K562 (cell line): ENCODE measurements at regions not wholly inside any gene's neighbourhood (a gene's known extent, or its start where the extent isn't known, plus 50 kb on each side); places are given as distances from the start of the nearest gene placed in this dataset.

Experiments used
- ATAC-seq: fragments of 200-7000 bp; cut with Tn5 transposase; 3 replicates; pipeline ENCODE4 v1.9.1; 2020; ENCODE audit warnings: moderate library complexity
- BruUV-seq: library from RNA; stranded (reverse); fragments of 400-500 nt; replicated peaks from 2 replicates; lab custom pipeline; 2021; lab: Mats Ljungman, UMichigan
- CTCF ChIA-PET: fragments of 300-600 bp; formaldehyde crosslinking; extraction: SDS; loops from one replicate; lab custom pipeline; 2021; ENCODE audit warnings: low intra/inter-chr PET ratio; lab: Yijun Ruan, JAX
- POLR2A ChIA-PET: fragments of 300-600, 350-650 bp; sonication (Branson Sonifier 250); formaldehyde crosslinking; extraction: SDS; loops from one replicate; lab custom pipeline; 2021; ENCODE audit warnings: antibody characterized with exemption, inconsistent platforms; lab: Yijun Ruan, JAX
- DNase-seq, 4 experiments: peaks; one replicate each; pipeline versions ENCODE4 v3.0.0 to v3.0.0-alpha.2; 2011 to 2018; ENCODE audit warnings: low spot score in 3 of 4, mixed read lengths in 3 of 4; ENCODE audit errors: extremely low read depth in 1 of 4
- FAIRE-seq: peaks from 2 replicates; lab custom pipeline; 2011; peaks lifted over from hg19 to GRCh38; lab: Jason Lieb, UNC
- H2AFZ ChIP-seq: 2 replicates; pipeline ENCODE4 v1.6.0; 2011; ENCODE audit warnings: low read depth, low read length, control low read depth, inconsistent platforms
- H3K27ac ChIP-seq: fragments of 200-600 bp; 3 replicates; pipeline ENCODE4 v1.8.0; 2011; ENCODE audit warnings: low read depth, mild to moderate bottlenecking, control low read depth, inconsistent platforms, low read length, moderate library complexity, mixed read lengths; ENCODE audit errors: extremely low read depth
- H3K27me3 ChIP-seq, 2 experiments: fragments of 300-600 bp in 1 of 2; 2 replicates in 1 of 2; 3 replicates in 1 of 2; pipeline versions ENCODE4 v1.6.0 to v1.8.0; 2011; ENCODE audit warnings: inconsistent platforms in 2 of 2, low read length in 2 of 2, mild to moderate bottlenecking in 1 of 2, mixed read lengths in 1 of 2, moderate library complexity in 1 of 2; ENCODE audit not compliant: control insufficient read depth in 2 of 2, insufficient read depth in 2 of 2
- H3K36me3 ChIP-seq: fragments of 300-600 bp; 3 replicates; pipeline ENCODE4 v1.8.0; 2011; ENCODE audit warnings: mild to moderate bottlenecking, low read length, inconsistent platforms; ENCODE audit not compliant: control insufficient read depth, insufficient read depth
- H3K4me1 ChIP-seq, 2 experiments: fragments of 200-600 bp in 1 of 2; replicated peaks in 1 of 2; 2 replicates in 1 of 2; 3 replicates in 1 of 2; pipeline versions ENCODE4 v1.5.1 to v1.8.0; 2011; ENCODE audit warnings: inconsistent platforms in 2 of 2, low read length in 2 of 2, mild to moderate bottlenecking in 1 of 2, mixed read lengths in 1 of 2, moderate library complexity in 1 of 2; ENCODE audit not compliant: control insufficient read depth in 2 of 2, insufficient read depth in 2 of 2
- H3K4me2 ChIP-seq: 2 replicates; pipeline ENCODE4 v1.6.1; 2011; ENCODE audit warnings: low read length, control low read depth, inconsistent platforms, mixed read lengths; ENCODE audit not compliant: insufficient read depth
- H3K4me3 ChIP-seq: fragments of 200-600 bp; sonication (generic), shearing (Covaris generic); 2 replicates; pipeline ENCODE4 v1.5.1; 2016; ENCODE audit warnings: control low read depth, inconsistent platforms
- H3K79me2 ChIP-seq: fragments of 200-600 bp; 3 replicates; pipeline ENCODE4 v1.8.0; 2011; ENCODE audit warnings: low read length, inconsistent platforms; ENCODE audit not compliant: control insufficient read depth, insufficient read depth
- H3K9ac ChIP-seq, 2 experiments: 2 replicates each; pipeline versions ENCODE4 v1.6.0 to v1.6.1; 2011; ENCODE audit warnings: low read depth in 2 of 2, low read length in 2 of 2, control low read depth in 1 of 2, inconsistent platforms in 1 of 2, mild to moderate bottlenecking in 1 of 2, mixed read lengths in 1 of 2; ENCODE audit not compliant: insufficient read depth in 1 of 2
- H3K9me1 ChIP-seq: one replicate; pipeline ENCODE4 v1.6.0; 2011; ENCODE audit warnings: inconsistent platforms, mild to moderate bottlenecking, low read length, moderate library complexity; ENCODE audit not compliant: control insufficient read depth, insufficient read depth
- H3K9me3 ChIP-seq: replicated peaks from 2 replicates; pipeline ENCODE4 v1.5.1; 2011; ENCODE audit warnings: low read depth, low read length, inconsistent platforms; ENCODE audit not compliant: control insufficient read depth, insufficient read depth
- H4K20me1 ChIP-seq: replicated peaks from 2 replicates; pipeline ENCODE4 v1.6.1; 2011; ENCODE audit warnings: low read length, inconsistent platforms, mixed read lengths; ENCODE audit not compliant: control insufficient read depth, insufficient read depth
- CBX1 ChIP-seq: sonication (generic); IDR thresholded peaks from 2 replicates; pipeline ENCODE4 v1.6.1; 2016; ENCODE audit warnings: antibody characterized with exemption, low read depth, mild to moderate bottlenecking
- HEY1 ChIP-seq: fragments of 250-450 bp; sonication (Bioruptor Pico); IDR thresholded peaks from 2 replicates; pipeline ENCODE4 v1.5.0; 2020; ENCODE audit warnings: mild to moderate bottlenecking, moderate library complexity, borderline replicate concordance
- IRF2 ChIP-seq: sonication (generic); formaldehyde crosslinking; IDR thresholded peaks from 2 replicates; pipeline ENCODE4 v1.8.1; 2022; ENCODE audit warnings: mild to moderate bottlenecking, missing genetic modification reagents
- LCOR ChIP-seq: sonication (generic); formaldehyde crosslinking; IDR thresholded peaks from 2 replicates; pipeline ENCODE4 v1.8.0; 2022; ENCODE audit warnings: mild to moderate bottlenecking, missing genetic modification reagents
- MIER1 ChIP-seq: fragments of 450-650 bp; IDR thresholded peaks from 2 replicates; pipeline ENCODE4 v1.6.1; 2016; ENCODE audit warnings: antibody characterized with exemption, mild to moderate bottlenecking, low read depth
- PHB2 ChIP-seq: fragments of 450-650 bp; IDR thresholded peaks from 2 replicates; pipeline ENCODE4 v1.6.1; 2017; ENCODE audit warnings: low read depth
- POLR2H ChIP-seq: IDR thresholded peaks from 2 replicates; pipeline ENCODE4 v1.6.1; 2016; ENCODE audit warnings: missing genetic modification characterization, low read depth, mild to moderate bottlenecking, control low read depth, missing compliant biosample characterization, moderate library complexity
- POU5F1 ChIP-seq: fragments of 150-350 bp; IDR thresholded peaks from 2 replicates; pipeline ENCODE4 v1.6.1; 2014; ENCODE audit warnings: borderline replicate concordance, low read length, low read depth, mild to moderate bottlenecking; ENCODE audit not compliant: partially characterized antibody
- RAD21 ChIP-seq, 2 experiments: fragments of 250-450 bp in 1 of 2; fragments of 450-650 bp in 1 of 2; sonication (Bioruptor Pico) in 1 of 2; formaldehyde crosslinking in 1 of 2; IDR thresholded peaks in 1 of 2; conservative IDR thresholded peaks in 1 of 2; 2 replicates each; pipeline versions ENCODE4 v1.4.0 to v1.8.0; 2020 to 2022; ENCODE audit warnings: mild to moderate bottlenecking in 2 of 2, moderate library complexity in 1 of 2
- RBBP5 ChIP-seq: fragments of 200-600 bp; sonication (generic); IDR thresholded peaks from 2 replicates; pipeline ENCODE4 v1.6.1; 2012; ENCODE audit warnings: borderline replicate concordance, mild to moderate bottlenecking, low read length, control low read depth, inconsistent platforms; ENCODE audit not compliant: insufficient read depth, poor library complexity, severe bottlenecking
- SRF ChIP-seq, 2 experiments: fragments of 250-450, 450-650 bp in 1 of 2; sonication (Bioruptor Pico) in 1 of 2; sonication (generic) in 1 of 2; formaldehyde crosslinking; IDR thresholded peaks; 2 replicates each; pipeline versions ENCODE4 v1.5.0 to v1.5.1; 2020 to 2022; ENCODE audit warnings: mild to moderate bottlenecking in 1 of 2, missing genetic modification reagents in 1 of 2
- TRIM28 ChIP-seq: fragments of 450-650 bp; IDR thresholded peaks from 2 replicates; pipeline ENCODE4 v1.6.1; 2017
- ZNF398 ChIP-seq: fragments of 250-450 bp; sonication (Bioruptor Pico); IDR thresholded peaks from 2 replicates; pipeline ENCODE4 v1.8.0; 2021; ENCODE audit warnings: moderate library complexity, mild to moderate bottlenecking, inconsistent platforms
- ZNF41 ChIP-seq: fragments of 250-450 bp; sonication (Bioruptor Pico); conservative IDR thresholded peaks from 2 replicates; pipeline ENCODE4 v1.4.0; 2020; ENCODE audit warnings: mild to moderate bottlenecking
- ZNF584 ChIP-seq: fragments of 200-800 bp; sonication (Bioruptor generic); IDR thresholded peaks from 2 replicates; pipeline ENCODE4 v1.6.1; 2016; ENCODE audit warnings: low read depth, mild to moderate bottlenecking, missing genetic modification characterization, missing compliant biosample characterization
- ZNF778 ChIP-seq: fragments of 450-650 bp; formaldehyde crosslinking; IDR thresholded peaks from 2 replicates; pipeline ENCODE4 v1.4.0; 2020; ENCODE audit warnings: mild to moderate bottlenecking, moderate library complexity
- in situ Hi-C: fragments of 300-500 bp; cut with MboI; formaldehyde crosslinking; loops from 4 replicates; pipeline ENCODE4 v1.15.0; 2018; ENCODE audit warnings: inconsistent platforms, mixed read lengths
- intact Hi-C: fragments of 100-400 bp; cut with micrococcal nuclease; formaldehyde crosslinking; loops from 2 replicates; pipeline ENCODE4 v1.14.2; 2022
- TF ChIP-seq, protein P1 (sequence below): fragments of 450-650 bp; conservative IDR thresholded peaks from 2 replicates; pipeline ENCODE4 v1.6.1; 2016; ENCODE audit warnings: missing genetic modification characterization, low read depth, mild to moderate bottlenecking, control low read depth, missing compliant biosample characterization
- TF ChIP-seq, protein P2 (sequence below): sonication (generic); formaldehyde crosslinking; IDR thresholded peaks from 2 replicates; pipeline ENCODE4 v1.8.1; 2023; ENCODE audit warnings: mild to moderate bottlenecking, missing genetic modification reagents

GRCh38 chr13:37923236-37923635, 53.7 kb upstream of the TRPC4 start:
- no TSS peak for BruUV-seq
- FAIRE-seq (peak; percentile 92), DNase-seq (peak in 3 of 4 experiments; percentile 9 to 63 (median 35)), ATAC-seq (peak; percentile 91)
- Histone ChIP-seq H3K9me1 (no peaks in the 10 kb centered on the region), H3K36me3 (no peaks in the 10 kb centered on the region), H3K4me3 (no peak overlapping the region), H3K4me2 (no peak overlapping the region; the same call in 1 of the 2 replicates), H2AFZ (no peak overlapping the region), H3K4me1 (peaks cover 4 to 12% of the 10 kb centered on the region in 2 experiments; a peak in 2 of 5 replicates), H3K27ac (no peak overlapping the region; the same call in 2 of the 3 replicates), H3K27me3 (no peaks in the 10 kb centered on the region), H4K20me1 (no peaks in the 10 kb centered on the region), H3K9ac (no peak overlapping the region), H3K9me3 (no peaks in the 10 kb centered on the region), H3K79me2 (no peaks in the 10 kb centered on the region)
- in situ Hi-C loops (no loop called here), intact Hi-C loops (loop anchor here (5.0 kb wide), 1 partner anchor 34 kb away; no protein-coding TSS in a partner anchor)
- ChIA-PET CTCF (no interaction called here), POLR2A (interaction anchor here (0.6 kb wide), 1 partner anchor 16 kb away, joined by 3 read pairs; no protein-coding TSS in a partner anchor)
- TF ChIP-seq CBX1 (no peak), POU5F1 (no peak), TRIM28 (no peak), PHB2 (no peak), MIER1 (no peak), SRF (CRISPR knock-in tag; IDR thresholded peaks at IDR 0.05) (peak in 1 of 2 experiments; percentile 85; a peak in 2 of 4 replicates), LCOR (CRISPR knock-in tag) (no peak), HEY1 (CRISPR knock-in tag) (no peak), IRF2 (CRISPR knock-in tag) (no peak), ZNF584 (CRISPR knock-in tag) (peak; percentile 72; the same call in 1 of the 2 replicates), RAD21 (CRISPR knock-in tag; conservative IDR thresholded peaks at IDR 0.05 in 1 of 2, IDR thresholded peaks at IDR 0.05 in 1 of 2) (no peak), ZNF41 (CRISPR knock-in tag) (no peak), RBBP5 (no peak), POLR2H (tag) (no peak), ZNF778 (no peak), ZNF398 (no peak)
- TF ChIP-seq, protein P1, sequence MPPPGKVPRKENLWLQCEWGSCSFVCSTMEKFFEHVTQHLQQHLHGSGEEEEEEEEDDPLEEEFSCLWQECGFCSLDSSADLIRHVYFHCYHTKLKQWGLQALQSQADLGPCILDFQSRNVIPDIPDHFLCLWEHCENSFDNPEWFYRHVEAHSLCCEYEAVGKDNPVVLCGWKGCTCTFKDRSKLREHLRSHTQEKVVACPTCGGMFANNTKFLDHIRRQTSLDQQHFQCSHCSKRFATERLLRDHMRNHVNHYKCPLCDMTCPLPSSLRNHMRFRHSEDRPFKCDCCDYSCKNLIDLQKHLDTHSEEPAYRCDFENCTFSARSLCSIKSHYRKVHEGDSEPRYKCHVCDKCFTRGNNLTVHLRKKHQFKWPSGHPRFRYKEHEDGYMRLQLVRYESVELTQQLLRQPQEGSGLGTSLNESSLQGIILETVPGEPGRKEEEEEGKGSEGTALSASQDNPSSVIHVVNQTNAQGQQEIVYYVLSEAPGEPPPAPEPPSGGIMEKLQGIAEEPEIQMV: no peak
- TF ChIP-seq, protein P2, sequence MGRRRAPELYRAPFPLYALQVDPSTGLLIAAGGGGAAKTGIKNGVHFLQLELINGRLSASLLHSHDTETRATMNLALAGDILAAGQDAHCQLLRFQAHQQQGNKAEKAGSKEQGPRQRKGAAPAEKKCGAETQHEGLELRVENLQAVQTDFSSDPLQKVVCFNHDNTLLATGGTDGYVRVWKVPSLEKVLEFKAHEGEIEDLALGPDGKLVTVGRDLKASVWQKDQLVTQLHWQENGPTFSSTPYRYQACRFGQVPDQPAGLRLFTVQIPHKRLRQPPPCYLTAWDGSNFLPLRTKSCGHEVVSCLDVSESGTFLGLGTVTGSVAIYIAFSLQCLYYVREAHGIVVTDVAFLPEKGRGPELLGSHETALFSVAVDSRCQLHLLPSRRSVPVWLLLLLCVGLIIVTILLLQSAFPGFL (CRISPR knock-in tag): no peak
